Dermis blood vessel endothelial cell (primary cell): ENCODE measurements at regions not wholly inside any gene's neighbourhood (a gene's known extent, or its start where the extent isn't known, plus 50 kb on each side); places are given as distances from the start of the nearest gene placed in this dataset.
"Not testable (repeated sequence)": the region's sequence is repeated elsewhere in the genome, so short reads cannot be mapped to it uniquely, and the experiment has no call there.

ENCODE experiments used
- DNase-seq: peaks from one replicate; pipeline ENCODE4 v3.0.0; 2010

DNA sequence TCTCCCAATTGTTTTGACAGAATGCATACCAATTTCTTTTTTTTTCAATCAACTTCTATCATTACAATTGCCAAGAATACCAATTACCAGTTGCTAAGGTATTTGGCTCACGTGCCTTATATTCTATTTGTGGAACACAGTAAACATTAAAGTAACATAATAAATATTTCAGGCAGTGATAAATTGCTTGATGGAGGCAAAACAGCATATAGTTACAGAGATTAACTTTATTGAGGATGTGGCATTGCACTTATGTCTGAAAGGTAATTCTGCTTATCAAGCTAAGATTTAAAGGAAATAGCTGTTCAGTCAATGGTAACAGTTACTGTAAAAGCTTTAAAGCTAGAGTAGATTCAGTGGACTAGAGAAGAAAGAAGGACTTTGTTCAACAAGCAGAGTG lies 1107.8 kb downstream of the FSCB start:
- DNase-seq = no peak

DNA sequence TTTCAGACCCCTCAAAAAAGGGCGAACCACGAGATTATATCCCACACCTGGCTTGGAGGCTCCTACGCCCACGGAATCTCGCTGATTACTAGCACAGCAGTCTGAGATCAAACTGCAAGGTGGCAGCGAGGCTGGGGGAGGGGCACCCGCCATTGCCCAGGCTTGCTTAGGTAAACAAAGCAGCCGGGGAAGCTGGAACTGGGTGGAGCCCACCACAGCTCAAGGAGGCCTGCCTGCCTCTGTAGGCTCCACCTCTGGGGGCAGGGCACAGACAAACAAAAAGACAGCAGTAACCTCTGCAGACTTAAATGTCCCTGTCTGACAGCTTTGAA lies 1136.6 kb downstream of the FSCB start:
- DNase-seq = not testable (repeated sequence)

DNA sequence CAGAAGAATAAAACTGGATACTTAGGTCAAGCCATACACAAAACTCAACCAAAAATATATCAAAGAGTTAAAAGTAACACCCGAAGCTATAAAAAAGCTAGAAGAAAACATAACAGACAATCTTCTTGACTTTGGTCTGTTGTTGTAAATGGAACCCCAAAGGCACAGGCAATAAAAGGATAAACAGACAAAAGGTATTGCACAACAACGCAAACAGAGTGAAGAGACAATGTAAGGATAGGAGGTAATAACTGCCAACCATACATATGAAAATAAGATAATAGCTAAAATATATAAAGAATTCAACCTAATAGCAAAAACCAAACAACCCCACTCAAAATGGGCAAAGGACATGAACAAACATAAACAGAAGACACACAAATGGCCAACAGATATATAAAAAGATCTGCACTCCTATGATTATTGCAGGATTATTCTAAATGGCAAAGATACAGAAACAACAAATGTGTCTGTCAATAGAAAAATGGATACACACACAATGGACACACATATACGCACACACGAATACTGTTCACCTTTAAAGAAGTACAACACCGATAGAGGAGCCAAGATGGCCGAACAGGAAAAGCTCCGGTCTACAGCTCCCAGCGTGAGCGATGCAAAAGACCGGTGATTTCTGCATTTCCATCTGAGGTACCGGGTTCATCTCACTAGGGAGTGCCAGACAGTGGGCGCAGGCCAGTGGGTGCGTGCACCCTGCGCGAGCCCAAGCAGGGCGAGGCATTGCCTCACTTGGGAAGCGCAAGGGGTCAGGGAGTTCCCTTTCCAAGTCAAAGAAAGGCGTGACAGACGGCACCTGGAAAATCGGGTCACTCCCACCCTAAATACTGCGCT lies 1137.1 kb downstream of the FSCB start:
- no peak for DNase-seq

DNA sequence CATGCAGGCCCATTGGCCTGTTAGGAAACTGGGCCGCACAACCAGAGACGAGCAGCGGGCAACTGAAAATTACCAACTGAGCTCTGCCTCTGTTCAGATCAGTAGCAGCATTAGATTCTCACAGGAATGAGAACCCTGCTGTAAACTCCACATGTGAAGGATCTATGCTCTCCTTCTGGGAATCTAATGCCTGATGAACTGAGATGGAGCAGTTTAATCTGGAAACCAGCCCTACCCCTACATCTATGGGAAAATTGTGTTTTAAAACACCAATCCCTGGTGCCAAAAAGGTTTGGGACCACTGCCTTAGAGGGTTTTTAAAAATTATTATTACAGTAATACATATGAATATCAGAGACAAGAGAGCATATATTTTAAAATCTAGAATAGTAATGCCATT lies 1144.5 kb downstream of the FSCB start:
- no peak for DNase-seq

DNA sequence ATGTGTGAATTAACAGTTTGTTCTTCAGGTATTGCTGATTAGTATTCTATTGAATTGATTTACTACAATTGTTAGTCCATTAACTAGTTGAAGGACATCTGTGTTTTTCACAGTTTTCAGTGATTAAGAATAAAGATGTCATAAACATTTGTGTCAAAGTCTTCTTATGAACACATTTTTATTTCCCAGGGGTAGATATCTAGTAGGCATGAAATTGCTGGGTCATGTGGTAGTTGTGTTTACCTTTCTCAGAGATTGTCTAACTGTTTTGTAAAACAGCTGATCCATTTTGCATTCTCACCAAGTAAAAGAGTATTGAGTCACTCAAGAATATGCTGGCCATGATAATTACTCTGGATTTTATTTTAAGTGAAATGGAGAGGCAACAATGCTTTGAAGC lies 1145.3 kb downstream of the FSCB start:
- DNase-seq = no peak

DNA sequence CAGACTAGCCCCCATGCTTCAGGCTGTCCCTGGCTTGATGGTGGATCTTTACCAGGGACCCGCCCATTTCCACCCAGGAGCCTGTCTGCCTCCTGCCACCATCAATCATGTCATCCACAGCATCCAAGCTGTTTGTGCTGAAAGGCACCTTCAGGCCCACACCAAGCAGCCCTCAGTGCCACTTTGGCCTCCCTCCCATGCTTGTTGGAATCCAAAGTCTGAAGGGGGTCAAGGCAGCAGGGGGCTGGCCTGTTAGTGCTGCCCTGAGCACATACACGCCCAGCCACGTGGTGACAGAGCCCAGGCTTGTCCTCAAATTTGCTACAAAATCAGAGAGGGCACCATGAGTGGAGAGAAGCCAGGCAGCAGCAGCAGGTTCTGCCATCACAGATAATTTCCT lies 1146.8 kb downstream of the FSCB start:
- no peak for DNase-seq

DNA sequence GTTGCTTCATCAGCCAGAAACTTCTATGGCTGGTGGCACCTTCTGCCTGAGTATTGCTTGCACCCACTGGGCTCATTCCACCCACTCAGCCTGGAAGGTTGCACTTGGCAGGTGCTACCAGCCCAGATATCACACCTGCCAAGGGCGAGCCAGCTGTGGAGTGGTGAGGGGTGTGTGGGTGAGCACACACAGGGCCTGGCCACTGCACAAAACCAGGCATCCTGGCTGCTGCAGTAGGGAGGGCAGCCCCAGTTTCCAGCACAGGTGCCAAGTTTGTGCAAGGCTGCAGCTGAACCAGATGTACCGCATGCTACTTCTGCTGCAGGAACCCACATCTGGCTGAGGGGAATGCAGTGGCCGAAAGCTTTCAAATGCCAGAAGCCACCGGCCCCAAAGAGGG lies 1147.8 kb downstream of the FSCB start:
- no peak for DNase-seq

DNA sequence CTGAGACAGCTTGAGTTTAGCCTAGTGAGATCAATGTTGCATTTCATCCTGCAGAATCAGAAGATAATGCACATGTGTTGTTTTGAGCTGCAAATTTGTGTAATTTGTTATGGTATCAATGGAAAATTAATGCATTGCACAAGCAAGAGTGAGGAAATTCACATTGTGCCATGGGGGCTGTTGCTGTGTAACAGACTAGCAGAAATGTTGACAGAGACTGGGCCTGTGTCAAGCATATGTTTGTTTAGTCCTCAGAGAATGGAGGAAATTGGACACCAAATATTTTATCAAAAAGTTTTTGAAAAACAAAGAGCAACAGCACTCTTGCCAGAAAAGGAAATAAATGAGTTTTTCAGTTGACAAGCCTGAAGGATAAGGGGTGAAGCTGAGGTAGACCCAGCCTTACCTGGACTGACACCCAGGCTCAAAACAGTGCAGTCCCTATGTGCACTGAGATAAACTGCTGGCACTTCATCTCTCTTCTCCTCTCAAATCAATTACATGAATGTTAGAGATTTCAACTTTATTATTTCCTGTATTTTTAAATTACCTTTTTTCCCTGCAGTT lies 1150.0 kb downstream of the FSCB start:
- DNase-seq = no peak

DNA sequence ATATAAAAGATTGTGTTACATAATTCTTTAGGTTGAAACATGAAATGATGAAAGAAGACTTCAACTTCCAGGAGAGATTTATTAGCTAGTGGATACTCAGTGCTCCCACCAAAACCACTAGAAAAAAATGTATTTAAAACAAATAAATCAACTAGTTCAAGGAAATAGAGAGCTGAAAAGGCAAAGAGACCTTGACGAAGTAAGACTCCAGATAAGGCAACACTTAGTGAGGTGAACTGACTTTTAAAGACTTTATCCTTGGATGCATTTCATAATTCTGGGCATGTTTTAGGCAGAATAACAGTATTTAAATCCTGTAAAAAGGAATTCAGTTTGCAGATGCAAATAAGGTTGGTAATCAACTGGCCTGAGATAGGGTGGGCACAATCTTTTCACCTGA lies 1150.7 kb downstream of the FSCB start:
- no peak for DNase-seq

DNA sequence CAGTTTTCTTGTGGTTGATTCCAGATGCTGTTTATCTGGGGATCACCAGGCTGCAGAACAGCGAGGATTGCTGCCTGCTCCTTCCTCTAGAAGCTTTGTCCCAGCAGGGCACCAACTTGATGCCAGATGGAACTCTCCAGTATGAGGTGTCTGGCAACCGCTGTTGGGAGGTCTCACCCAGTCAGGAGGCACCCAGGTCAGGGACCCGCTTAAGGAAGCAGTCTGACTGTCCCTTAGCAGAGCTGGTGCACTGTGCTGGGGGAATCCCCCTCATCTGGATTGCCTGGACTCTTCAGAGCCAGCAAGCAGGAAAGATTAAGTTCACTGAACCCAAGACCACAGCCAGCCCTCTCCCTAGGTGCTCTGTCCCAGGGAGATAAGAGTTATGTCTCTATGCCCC lies 1165.2 kb downstream of the FSCB start:
- no peak for DNase-seq

DNA sequence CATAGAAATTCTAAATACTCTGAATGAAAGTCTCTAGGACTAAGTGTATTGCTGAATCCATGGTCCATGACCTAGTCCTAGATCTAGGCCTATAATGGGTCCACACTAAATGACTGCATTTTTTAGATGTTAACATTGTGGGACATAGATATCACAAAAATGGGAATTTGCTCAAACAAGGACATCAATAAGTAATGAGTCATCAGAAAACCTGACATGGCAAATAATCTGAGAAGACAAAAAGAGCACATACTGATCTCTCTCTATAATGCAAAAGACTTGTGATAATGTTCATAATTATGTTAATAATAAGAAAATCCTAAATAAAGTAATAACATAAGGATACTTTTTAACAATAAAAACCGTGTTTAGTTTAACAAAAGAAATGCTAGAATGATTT lies 1168.4 kb downstream of the FSCB start:
- DNase-seq = no peak

DNA sequence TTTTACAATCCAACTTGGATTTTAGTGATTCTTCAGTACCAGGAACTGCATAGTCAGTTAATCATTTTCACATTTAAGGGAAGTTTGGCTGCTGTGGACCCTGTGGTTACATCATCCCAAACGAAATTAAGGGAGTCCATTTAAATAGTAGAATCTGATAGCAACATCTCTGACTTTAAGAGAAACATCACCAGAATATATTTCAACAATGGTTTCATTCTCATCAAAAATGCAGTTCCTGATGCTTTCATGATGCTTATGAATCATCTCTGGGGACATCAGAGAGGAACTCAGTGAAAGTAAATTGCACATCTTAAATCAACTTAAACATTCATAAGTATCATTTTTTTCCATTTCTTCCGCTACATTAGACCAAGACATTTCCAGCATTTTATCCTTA lies 1170.7 kb downstream of the FSCB start:
- no peak for DNase-seq

DNA sequence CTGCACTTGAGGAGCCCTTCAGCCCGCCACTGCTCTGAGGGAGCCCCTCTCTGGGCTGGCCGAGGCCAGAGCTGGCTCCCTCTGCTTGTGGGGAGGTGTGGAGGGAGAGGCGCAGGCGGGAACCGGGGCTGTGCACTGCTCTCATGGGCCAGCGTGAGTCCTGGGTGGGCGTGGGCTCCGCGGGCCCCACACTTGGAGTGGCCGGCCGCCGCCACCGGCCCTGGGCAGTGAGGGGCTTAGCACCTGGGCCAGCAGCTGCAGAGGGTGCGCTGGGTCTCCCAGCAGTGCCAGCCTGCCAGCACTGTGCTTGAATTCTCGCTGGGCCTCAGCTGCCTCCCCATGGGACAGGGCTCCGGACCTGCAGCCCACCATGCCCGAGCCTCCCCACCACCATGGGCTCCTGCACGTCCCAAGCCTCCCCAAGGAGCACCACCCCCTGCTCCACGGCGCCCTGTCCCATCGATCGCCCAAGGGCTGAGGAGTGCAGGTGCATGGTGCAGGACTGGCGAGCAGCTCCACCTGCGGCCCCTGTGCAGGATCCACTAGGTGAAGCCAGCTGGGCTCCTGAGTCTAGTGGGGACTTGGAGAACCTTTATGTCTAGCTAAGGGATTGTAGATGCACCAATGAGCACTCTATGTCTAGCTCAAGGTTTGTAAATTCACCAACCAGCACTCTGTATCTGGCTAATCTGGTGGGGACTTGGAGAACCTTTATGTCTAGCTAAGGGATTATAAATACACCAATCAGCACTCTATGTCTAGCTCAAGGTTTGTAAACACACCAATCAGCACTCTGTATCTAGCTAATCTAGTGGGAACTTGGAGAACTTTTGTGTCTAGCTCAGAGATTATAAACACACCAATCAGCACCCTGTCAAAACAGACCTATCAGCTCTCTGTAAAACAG lies 1180.3 kb downstream of the FSCB start:
- DNase-seq = not testable (repeated sequence)

DNA sequence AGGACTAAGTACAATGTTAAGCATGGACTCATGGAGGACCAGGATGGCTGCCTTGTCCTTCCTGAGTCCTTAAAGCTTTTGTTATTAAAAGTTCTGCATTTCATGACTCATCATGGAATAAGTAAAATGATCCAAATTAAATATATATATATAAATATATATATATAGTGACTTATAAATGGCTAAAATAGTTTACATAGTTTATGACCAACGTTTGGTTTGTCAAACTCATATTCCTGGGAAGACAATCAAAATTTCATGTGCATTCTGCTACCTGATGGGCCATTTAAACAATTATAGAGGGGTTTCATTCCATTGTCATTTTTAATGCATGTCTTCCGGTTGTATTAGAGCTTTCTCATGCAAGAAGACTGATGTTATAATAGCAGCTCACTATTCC lies 1190.7 kb downstream of the FSCB start:
- no peak for DNase-seq

DNA sequence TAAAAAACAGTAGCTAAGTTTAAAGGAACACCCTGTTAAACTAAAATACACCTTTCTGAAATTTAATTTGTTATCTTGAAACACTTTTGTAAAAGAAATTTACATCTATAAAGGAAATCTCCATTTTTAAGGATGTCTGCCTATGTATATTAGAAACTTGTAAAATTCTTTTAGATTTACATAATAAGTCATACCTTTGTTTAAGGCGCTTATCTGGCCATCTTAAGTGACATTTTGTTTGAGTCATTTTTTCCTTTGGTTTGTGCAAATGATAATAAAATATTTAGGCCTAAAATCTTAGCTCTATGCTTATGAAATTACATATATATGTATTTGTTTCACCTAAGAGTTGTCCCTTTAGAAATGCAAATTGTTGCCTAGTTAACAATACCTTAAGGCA lies 1193.4 kb downstream of the FSCB start:
- no peak for DNase-seq

DNA sequence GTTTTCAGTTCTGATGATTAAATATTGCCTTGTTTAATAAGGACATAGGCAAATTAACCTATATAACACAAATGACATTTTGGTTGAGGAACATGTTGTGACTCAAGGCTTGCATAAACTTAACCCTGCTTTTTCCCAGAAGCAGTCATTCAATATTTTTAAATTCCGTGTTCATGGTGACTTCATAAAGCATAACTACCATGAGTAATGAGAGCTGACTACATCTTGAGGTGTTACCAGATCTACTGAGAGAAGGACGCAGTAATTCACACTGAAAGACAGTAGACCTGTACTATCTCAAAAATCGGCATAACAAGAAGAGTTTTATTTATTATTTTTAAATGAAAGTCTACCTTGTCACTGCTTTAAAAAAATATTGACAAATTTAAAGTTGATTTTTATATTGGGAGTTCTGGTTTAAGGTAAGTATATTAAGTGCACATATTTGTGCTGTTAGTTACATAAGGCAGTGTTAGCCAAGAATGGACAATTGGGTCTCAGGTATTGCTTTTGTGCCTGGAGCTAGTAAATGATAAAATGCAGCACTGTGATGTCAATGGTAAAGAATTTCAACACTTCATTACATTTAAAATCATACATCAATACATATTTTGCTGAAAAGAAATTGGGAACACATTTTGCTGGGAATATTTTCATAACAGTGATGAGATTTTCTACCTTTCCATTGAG lies 1198.5 kb downstream of the FSCB start:
- DNase-seq = no peak

DNA sequence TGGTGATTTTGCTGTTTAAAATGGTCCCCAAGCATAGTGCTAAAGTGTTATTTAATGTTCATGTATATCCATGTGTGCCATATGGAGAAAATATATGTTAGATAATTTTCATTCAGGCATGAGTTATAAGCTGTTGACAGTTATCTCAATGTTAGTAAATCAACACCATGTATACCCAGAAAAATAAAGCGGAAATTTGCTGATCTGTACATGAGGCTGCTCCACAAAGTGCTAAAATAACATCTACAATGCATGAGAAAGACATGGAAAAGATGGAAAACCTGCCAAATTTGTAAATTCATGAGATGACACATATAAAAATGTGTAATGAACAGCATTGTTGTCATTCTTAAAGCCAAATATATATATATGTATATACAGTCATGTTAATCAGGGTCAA lies 1199.2 kb downstream of the FSCB start:
- DNase-seq = no peak

DNA sequence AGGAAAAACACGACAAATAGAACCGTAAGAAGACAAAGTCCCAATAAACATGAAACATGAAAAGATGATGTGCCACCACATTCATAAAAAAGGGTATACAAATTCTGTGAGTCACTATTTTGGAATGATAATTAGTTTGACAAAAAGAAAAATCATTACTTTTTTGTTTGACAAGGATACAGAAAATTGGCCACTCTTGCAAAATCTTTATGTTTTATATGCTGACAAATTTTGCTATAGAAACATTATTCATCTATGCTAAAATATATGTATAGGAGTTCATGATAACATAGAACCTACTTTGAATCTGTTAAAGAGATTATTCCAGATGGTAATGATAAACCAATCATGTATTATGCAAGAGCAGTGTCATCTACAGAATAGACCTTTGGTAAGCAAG lies 1201.0 kb downstream of the FSCB start:
- no peak for DNase-seq

DNA sequence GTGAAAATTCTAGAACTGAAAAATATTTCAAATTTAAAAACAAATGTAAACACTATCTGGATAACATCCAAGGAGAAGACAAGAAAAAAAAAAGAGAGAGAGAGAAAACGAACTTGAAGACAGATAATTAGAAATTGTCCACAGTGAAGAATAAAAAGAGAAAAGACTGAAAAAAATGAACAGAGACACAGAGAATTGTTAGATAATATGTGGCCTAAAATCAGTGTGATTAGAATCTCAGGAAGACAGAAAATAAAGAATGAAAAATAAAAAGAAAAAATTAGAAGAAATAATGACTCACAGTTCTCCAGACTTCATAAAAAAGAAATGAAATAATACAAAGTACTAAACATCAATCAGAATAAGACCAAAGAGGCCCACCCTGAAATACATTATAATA lies 1209.3 kb downstream of the FSCB start:
- DNase-seq = no peak

DNA sequence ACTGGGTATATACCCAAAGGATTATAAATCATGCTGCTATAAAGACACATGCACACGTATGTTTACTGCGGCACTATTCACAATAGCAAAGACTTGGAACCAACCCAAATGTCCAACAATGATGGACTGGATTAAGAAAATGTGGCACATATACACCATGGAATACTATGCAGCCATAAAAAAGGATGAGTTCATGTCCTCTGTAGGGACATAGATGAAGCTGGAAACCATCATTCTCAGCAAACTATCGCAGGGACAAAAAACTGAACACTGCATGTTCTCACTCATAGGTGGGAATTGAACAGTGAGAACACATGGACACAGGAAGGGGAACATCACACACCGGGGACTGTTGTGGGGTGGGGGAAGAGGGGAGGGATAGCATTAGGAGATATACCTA lies 1211.0 kb downstream of the FSCB start:
- DNase-seq = not testable (repeated sequence)

DNA sequence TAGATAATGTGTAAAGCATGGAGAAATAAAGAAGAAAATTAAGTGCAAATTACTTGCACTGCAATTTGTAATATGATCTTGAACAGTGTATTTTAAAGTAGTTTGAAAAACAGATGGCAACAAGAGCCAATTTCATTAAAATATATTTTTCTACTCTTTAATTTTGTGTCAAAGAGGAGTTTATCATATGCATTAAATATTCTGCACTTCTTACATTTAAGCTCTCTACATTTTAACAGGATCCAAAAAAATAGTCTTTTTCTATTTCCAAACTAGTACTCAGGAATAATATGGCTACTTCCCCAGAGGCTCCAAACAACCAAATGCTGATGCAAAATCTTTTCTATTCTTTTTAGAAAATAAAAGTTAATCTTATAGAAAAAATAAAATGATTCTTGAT lies 1221.5 kb downstream of the FSCB start:
- no peak for DNase-seq

DNA sequence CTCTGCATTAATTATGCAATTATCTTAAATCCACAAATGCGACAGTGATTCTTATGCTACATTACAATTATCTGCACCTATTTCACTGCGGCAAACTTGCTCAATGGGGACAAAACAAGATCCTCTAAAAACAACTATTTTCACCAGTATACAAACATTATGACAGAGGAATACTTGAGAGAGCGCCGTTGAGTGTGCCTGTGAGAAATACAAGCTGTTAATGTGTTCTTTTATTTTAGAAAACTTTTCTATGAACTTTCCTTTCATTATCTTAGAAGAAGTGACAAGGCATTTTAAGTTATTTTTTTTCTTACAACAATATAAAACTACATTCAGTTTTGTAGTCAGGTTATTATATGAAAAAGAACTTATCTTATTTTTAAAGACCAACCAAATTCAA lies 1247.0 kb downstream of the FSCB start:
- no peak for DNase-seq

DNA sequence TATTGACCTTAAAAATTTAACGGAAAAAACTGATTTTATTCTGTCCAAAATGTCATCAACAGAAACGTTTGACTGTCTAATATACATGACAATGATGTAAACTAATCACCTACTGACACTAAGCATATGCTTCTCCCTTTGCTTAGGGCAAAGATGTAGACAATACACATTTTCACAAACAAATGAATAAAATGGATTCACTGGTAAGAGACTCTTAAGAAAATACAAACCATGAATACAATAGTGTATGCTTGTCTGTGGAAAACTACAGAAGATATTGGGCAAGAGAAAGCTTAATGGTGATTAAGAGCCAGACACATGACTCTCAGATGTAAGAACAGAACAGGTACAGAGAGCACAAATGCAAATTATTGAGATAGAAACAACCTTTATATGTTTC lies 1248.7 kb downstream of the FSCB start:
- DNase-seq = no peak
